ENCODE measurements at regions not wholly inside any gene's neighbourhood (a gene's known extent, or its start where the extent isn't known, plus 50 kb on each side); places are given as distances from the start of the nearest gene placed in this dataset.

- DNase-seq = no peak
These were observed 395.3 kb downstream of the AEBP2 start for GRCh38 chr12:19834592-19834991.

GRCh38 chr12:19836056-19836455, 396.8 kb downstream of the AEBP2 start:
- no peak for DNase-seq

GRCh38 chr12:19836456-19836855, 397.2 kb downstream of the AEBP2 start:
- DNase-seq = no peak

- DNase-seq = no peak
These were observed 398.3 kb downstream of the AEBP2 start for GRCh38 chr12:19837543-19837942.

- no peak for DNase-seq
These were observed 402.2 kb downstream of the AEBP2 start for GRCh38 chr12:19841451-19841850.

GRCh38 chr12:19842116-19842515, 402.8 kb downstream of the AEBP2 start:
- no peak for DNase-seq

- no peak for DNase-seq
These were observed 404.9 kb downstream of the AEBP2 start for GRCh38 chr12:19844224-19844623.

- no peak for DNase-seq
These were observed 407.3 kb downstream of the AEBP2 start for GRCh38 chr12:19846574-19846973.

GRCh38 chr12:19847294-19848059, 408.2 kb downstream of the AEBP2 start:
- no peak for DNase-seq

- no peak for DNase-seq
These were observed 409.1 kb downstream of the AEBP2 start for GRCh38 chr12:19848421-19848820.

- DNase-seq = no peak
These were observed 409.9 kb downstream of the AEBP2 start for GRCh38 chr12:19849208-19849607.

- DNase-seq = no peak
These were observed 411.2 kb downstream of the AEBP2 start for GRCh38 chr12:19850346-19851065.

- DNase-seq = no peak
These were observed 413.0 kb downstream of the AEBP2 start for GRCh38 chr12:19852100-19852855.

- DNase-seq = no peak
These were observed 416.6 kb downstream of the AEBP2 start for GRCh38 chr12:19855851-19856250.

- DNase-seq = no peak
These were observed 417.1 kb downstream of the AEBP2 start for GRCh38 chr12:19856389-19856788.

GRCh38 chr12:19857204-19857603, 417.9 kb downstream of the AEBP2 start:
- no peak for DNase-seq

- DNase-seq = no peak
These were observed 427.9 kb downstream of the AEBP2 start for GRCh38 chr12:19867151-19867550.

- no peak for DNase-seq
These were observed 428.7 kb downstream of the AEBP2 start for GRCh38 chr12:19867970-19868369.

- no peak for DNase-seq
These were observed 430.1 kb downstream of the AEBP2 start for GRCh38 chr12:19869413-19869812.

- DNase-seq = no peak
These were observed 433.6 kb downstream of the AEBP2 start for GRCh38 chr12:19872621-19873540.

GRCh38 chr12:19880076-19880475, 440.8 kb downstream of the AEBP2 start:
- DNase-seq = no peak

GRCh38 chr12:19880721-19881120, 441.4 kb downstream of the AEBP2 start:
- no peak for DNase-seq

- no peak for DNase-seq
These were observed 443.1 kb downstream of the AEBP2 start for GRCh38 chr12:19882346-19882745.
